ENCODE measurements at regions not wholly inside any gene's neighbourhood (a gene's known extent, or its start where the extent isn't known, plus 50 kb on each side); places are given as distances from the start of the nearest gene placed in this dataset.

DNA sequence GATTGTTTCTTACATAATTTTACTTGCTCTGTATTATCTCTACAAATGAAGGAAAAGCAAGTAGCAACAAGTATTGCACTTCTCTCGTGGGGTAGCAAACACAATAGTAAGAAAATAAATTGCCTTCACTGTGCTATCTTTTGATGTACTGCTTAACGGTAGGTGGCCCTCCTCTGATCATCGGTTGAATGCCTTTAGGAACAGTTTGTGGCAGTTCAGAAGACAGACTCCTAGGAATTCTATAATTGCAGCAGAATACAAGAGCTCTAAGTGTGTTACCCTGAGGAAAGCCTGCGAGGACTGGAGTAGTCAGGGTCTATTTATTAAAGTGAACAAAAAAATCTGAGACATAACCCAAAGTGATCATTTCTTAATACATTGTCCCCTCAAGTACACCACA is 1135.9 kb downstream of the KCNT2 start:
- Histone ChIP-seq H3K27ac (ENCODE audit: low read depth, low read length) (no peak overlapping the region), H3K4ac (ENCODE audit: low read depth, low read length) (no peak overlapping the region), H3K23ac (ENCODE audit: low read length) (no peak overlapping the region), H3K27me3 (ENCODE audit: insufficient read depth, low read length) (no peaks in the 10 kb centered on the region), H3K79me2 (ENCODE audit: control insufficient read depth, insufficient read depth, low read length, poor library complexity) (no peaks in the 10 kb centered on the region), H2BK5ac (ENCODE audit: low read depth, low read length, poor library complexity) (no peak overlapping the region), H2AFZ (ENCODE audit: insufficient read depth, low read length, poor library complexity) (no peak overlapping the region), H2AK5ac (ENCODE audit: low read length) (no peak overlapping the region), H3K9me3 (ENCODE audit: insufficient read depth, low read depth, low read length) (no peaks in the 10 kb centered on the region), H2BK12ac (ENCODE audit: low read length) (no peak overlapping the region), H4K12ac (ENCODE audit: low read depth, low read length) (no peak overlapping the region), H4K8ac (ENCODE audit: low read depth, low read length) (no peak overlapping the region), H3K4me3 (ENCODE audit: low read depth, low read length) (no peak overlapping the region), H3K4me2 (ENCODE audit: low read length) (no peak overlapping the region), H3K14ac (ENCODE audit: low read length) (no peak overlapping the region), H2BK120ac (ENCODE audit: insufficient read depth, low read length, poor library complexity) (no peak overlapping the region), H3K36me3 (ENCODE audit: control insufficient read depth in 1 of 2, insufficient read depth in 2 of 2, low read length in 2 of 2) (no peaks in the 10 kb centered on the region), H3K9ac (ENCODE audit: low read length) (no peak overlapping the region), H3K18ac (ENCODE audit: low read length) (no peak overlapping the region), H3K4me1 (ENCODE audit: control insufficient read depth in 1 of 2, insufficient read depth in 2 of 2, low read length in 2 of 2) (no peaks in the 10 kb centered on the region), H4K91ac (ENCODE audit: low read depth, low read length) (no peak overlapping the region), H3K79me1 (ENCODE audit: low read length) (no peaks in the 10 kb centered on the region)
- no CpG with 5 or more reads among the region's 4 CpGs for WGBS (ENCODE audit: extremely low coverage, insufficient coverage, insufficient read length)
- no peak for DNase-seq

DNA sequence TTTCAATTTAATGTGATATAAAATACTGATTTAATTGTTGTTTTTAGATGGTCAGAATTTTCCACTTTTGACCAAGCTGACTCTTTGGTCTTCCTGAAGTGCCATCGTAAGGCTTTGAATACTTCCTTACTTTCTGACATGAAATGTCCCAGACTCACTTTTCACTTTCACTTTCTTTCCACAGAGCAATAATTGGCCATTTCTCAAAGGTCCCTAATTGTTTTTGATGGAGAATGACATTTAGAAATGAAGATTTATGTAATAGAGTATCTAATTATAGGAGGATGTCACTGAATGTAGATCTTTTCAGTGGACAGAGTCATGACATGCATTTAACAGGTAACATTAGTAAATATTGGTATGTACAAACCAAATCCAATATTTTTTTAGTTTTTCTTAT is 1141.6 kb downstream of the KCNT2 start:
- Histone ChIP-seq H2BK12ac (ENCODE audit: low read length) (no peak overlapping the region), H3K23ac (ENCODE audit: low read length) (no peak overlapping the region), H4K91ac (ENCODE audit: low read depth, low read length) (no peak overlapping the region), H2BK120ac (ENCODE audit: insufficient read depth, low read length, poor library complexity) (no peak overlapping the region), H4K12ac (ENCODE audit: low read depth, low read length) (no peak overlapping the region), H3K4me1 (ENCODE audit: control insufficient read depth in 1 of 2, insufficient read depth in 2 of 2, low read length in 2 of 2) (no peaks in the 10 kb centered on the region), H3K27ac (ENCODE audit: low read depth, low read length) (no peak overlapping the region), H3K79me2 (ENCODE audit: control insufficient read depth, insufficient read depth, low read length, poor library complexity) (no peaks in the 10 kb centered on the region), H3K4me3 (ENCODE audit: low read depth, low read length) (no peak overlapping the region), H3K9ac (ENCODE audit: low read length) (no peak overlapping the region), H4K8ac (ENCODE audit: low read depth, low read length) (no peak overlapping the region), H2BK5ac (ENCODE audit: low read depth, low read length, poor library complexity) (no peak overlapping the region), H3K79me1 (ENCODE audit: low read length) (no peaks in the 10 kb centered on the region), H2AK5ac (ENCODE audit: low read length) (no peak overlapping the region), H2AFZ (ENCODE audit: insufficient read depth, low read length, poor library complexity) (no peak overlapping the region), H3K36me3 (ENCODE audit: control insufficient read depth in 1 of 2, insufficient read depth in 2 of 2, low read length in 2 of 2) (no peaks in the 10 kb centered on the region), H3K27me3 (ENCODE audit: insufficient read depth, low read length) (no peaks in the 10 kb centered on the region), H3K14ac (ENCODE audit: low read length) (no peak overlapping the region), H3K18ac (ENCODE audit: low read length) (no peak overlapping the region), H3K9me3 (ENCODE audit: insufficient read depth, low read depth, low read length) (no peaks in the 10 kb centered on the region), H3K4ac (ENCODE audit: low read depth, low read length) (no peak overlapping the region), H3K4me2 (ENCODE audit: low read length) (no peak overlapping the region)
- no peak for DNase-seq
- no CpG with 5 or more reads among the region's 1 CpG for WGBS (ENCODE audit: extremely low coverage, insufficient coverage, insufficient read length)

DNA sequence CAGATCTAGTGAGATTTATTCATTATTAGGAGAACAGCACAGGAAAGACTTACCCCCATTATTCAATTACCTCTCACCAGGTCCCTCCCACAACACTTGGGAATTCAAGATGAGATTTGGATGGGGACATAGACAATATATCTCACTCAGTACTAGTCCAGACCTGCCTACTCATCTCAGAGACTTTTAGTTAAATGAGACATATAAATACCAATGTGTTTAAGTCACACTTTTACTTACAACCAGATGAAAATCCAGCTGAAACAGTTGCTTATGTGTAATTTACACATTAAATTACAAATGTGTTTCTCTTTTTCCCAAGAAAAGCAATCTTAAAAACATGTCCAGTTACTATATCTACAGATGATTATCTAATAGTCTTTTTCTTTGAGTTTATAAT is 1145.6 kb downstream of the KCNT2 start:
- Histone ChIP-seq H3K79me2 (ENCODE audit: control insufficient read depth, insufficient read depth, low read length, poor library complexity) (no peaks in the 10 kb centered on the region), H4K8ac (ENCODE audit: low read depth, low read length) (no peak overlapping the region), H3K4me3 (ENCODE audit: low read depth, low read length) (no peak overlapping the region), H3K4me1 (ENCODE audit: control insufficient read depth in 1 of 2, insufficient read depth in 2 of 2, low read length in 2 of 2) (no peaks in the 10 kb centered on the region), H2BK12ac (ENCODE audit: low read length) (no peak overlapping the region), H2AK5ac (ENCODE audit: low read length) (no peak overlapping the region), H2BK5ac (ENCODE audit: low read depth, low read length, poor library complexity) (no peak overlapping the region), H4K91ac (ENCODE audit: low read depth, low read length) (no peak overlapping the region), H3K4me2 (ENCODE audit: low read length) (no peak overlapping the region), H3K36me3 (ENCODE audit: control insufficient read depth in 1 of 2, insufficient read depth in 2 of 2, low read length in 2 of 2) (no peaks in the 10 kb centered on the region), H3K79me1 (ENCODE audit: low read length) (no peaks in the 10 kb centered on the region), H3K27me3 (ENCODE audit: insufficient read depth, low read length) (no peaks in the 10 kb centered on the region), H2BK120ac (ENCODE audit: insufficient read depth, low read length, poor library complexity) (no peak overlapping the region), H3K14ac (ENCODE audit: low read length) (no peak overlapping the region), H2AFZ (ENCODE audit: insufficient read depth, low read length, poor library complexity) (no peak overlapping the region), H3K23ac (ENCODE audit: low read length) (no peak overlapping the region), H3K9ac (ENCODE audit: low read length) (no peak overlapping the region), H3K18ac (ENCODE audit: low read length) (no peak overlapping the region), H3K4ac (ENCODE audit: low read depth, low read length) (no peak overlapping the region), H3K27ac (ENCODE audit: low read depth, low read length) (no peak overlapping the region), H4K12ac (ENCODE audit: low read depth, low read length) (no peak overlapping the region), H3K9me3 (ENCODE audit: insufficient read depth, low read depth, low read length) (no peaks in the 10 kb centered on the region)
- peak in 1 of 2 donors; percentile 4 for DNase-seq

DNA sequence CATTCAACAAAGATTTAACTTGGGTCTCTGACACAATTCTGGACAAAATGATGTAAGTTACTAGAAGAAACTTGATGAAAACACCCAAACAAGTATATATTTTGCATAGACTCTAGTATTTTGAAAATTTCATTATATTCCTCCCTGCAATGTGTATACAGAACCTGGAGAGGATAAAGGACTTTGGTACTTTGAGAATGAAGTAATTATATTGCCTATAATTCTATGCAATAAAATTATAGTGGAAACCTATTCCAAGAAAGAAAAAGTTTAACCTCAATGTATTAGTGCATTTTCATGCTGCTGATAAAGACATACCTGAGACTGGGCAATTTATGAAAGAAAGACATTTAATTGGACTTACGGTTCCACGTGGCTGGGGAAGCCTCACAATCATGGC is 1146.1 kb downstream of the KCNT2 start:
- no CpG with 5 or more reads among the region's 2 CpGs for WGBS (ENCODE audit: extremely low coverage, insufficient coverage, insufficient read length)
- no peaks in the 10 kb centered on the region for H3K27me3 ChIP-seq (ENCODE audit: insufficient read depth, low read length)
- H4K12ac ChIP-seq (ENCODE audit: low read depth, low read length) = no peak overlapping the region
- H2AK5ac ChIP-seq (ENCODE audit: low read length) = no peak overlapping the region
- no peak overlapping the region for H4K8ac ChIP-seq (ENCODE audit: low read depth, low read length)
- no peaks in the 10 kb centered on the region for H3K79me2 ChIP-seq (ENCODE audit: control insufficient read depth, insufficient read depth, low read length, poor library complexity)
- no peak overlapping the region for H3K23ac ChIP-seq (ENCODE audit: low read length)
- no peak overlapping the region for H2BK12ac ChIP-seq (ENCODE audit: low read length)
- no peak overlapping the region for H2BK5ac ChIP-seq (ENCODE audit: low read depth, low read length, poor library complexity)
- H3K14ac ChIP-seq (ENCODE audit: low read length) = no peak overlapping the region
- no peaks in the 10 kb centered on the region for H3K9me3 ChIP-seq (ENCODE audit: insufficient read depth, low read depth, low read length)
- H3K4ac ChIP-seq (ENCODE audit: low read depth, low read length) = no peak overlapping the region
- no peak overlapping the region for H2AFZ ChIP-seq (ENCODE audit: insufficient read depth, low read length, poor library complexity)
- H3K18ac ChIP-seq (ENCODE audit: low read length) = no peak overlapping the region
- no peak overlapping the region for H3K9ac ChIP-seq (ENCODE audit: low read length)
- no peak overlapping the region for H3K27ac ChIP-seq (ENCODE audit: low read depth, low read length)
- no peaks in the 10 kb centered on the region for H3K79me1 ChIP-seq (ENCODE audit: low read length)
- DNase-seq = no peak
- H3K4me1 ChIP-seq (ENCODE audit: control insufficient read depth in 1 of 2, insufficient read depth in 2 of 2, low read length in 2 of 2) = no peaks in the 10 kb centered on the region
- H3K4me3 ChIP-seq (ENCODE audit: low read depth, low read length) = no peak overlapping the region
- no peak overlapping the region for H3K4me2 ChIP-seq (ENCODE audit: low read length)
- no peak overlapping the region for H2BK120ac ChIP-seq (ENCODE audit: insufficient read depth, low read length, poor library complexity)
- H4K91ac ChIP-seq (ENCODE audit: low read depth, low read length) = no peak overlapping the region
- no peaks in the 10 kb centered on the region for H3K36me3 ChIP-seq (ENCODE audit: control insufficient read depth in 1 of 2, insufficient read depth in 2 of 2, low read length in 2 of 2)

DNA sequence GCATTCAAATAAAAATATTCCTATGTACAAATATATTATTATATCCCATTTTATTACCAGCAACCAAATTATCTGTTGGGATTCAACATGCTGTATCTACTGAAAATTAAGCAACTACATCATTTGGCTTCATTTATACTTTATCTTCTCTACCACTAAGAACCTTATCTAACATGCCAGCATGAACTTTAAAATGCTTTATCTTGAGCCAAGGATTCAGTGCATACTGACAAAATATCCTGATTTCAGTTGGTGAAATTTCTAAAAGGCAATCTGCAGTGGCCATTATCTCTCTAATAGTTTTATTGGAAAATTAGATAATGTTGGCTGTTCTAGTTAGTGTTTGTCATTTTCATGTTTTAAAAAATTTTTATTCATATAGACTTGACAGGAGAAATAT is 1149.9 kb downstream of the KCNT2 start:
- Histone ChIP-seq H3K18ac (ENCODE audit: low read length) (no peak overlapping the region), H3K36me3 (ENCODE audit: control insufficient read depth in 1 of 2, insufficient read depth in 2 of 2, low read length in 2 of 2) (no peaks in the 10 kb centered on the region), H3K14ac (ENCODE audit: low read length) (no peak overlapping the region), H3K9ac (ENCODE audit: low read length) (no peak overlapping the region), H3K27ac (ENCODE audit: low read depth, low read length) (no peak overlapping the region), H2AK5ac (ENCODE audit: low read length) (no peak overlapping the region), H4K8ac (ENCODE audit: low read depth, low read length) (no peak overlapping the region), H3K9me3 (ENCODE audit: insufficient read depth, low read depth, low read length) (no peaks in the 10 kb centered on the region), H4K12ac (ENCODE audit: low read depth, low read length) (no peak overlapping the region), H3K79me2 (ENCODE audit: control insufficient read depth, insufficient read depth, low read length, poor library complexity) (no peaks in the 10 kb centered on the region), H3K4ac (ENCODE audit: low read depth, low read length) (no peak overlapping the region), H4K91ac (ENCODE audit: low read depth, low read length) (no peak overlapping the region), H2BK5ac (ENCODE audit: low read depth, low read length, poor library complexity) (no peak overlapping the region), H3K4me1 (ENCODE audit: control insufficient read depth in 1 of 2, insufficient read depth in 2 of 2, low read length in 2 of 2) (no peaks in the 10 kb centered on the region), H2AFZ (ENCODE audit: insufficient read depth, low read length, poor library complexity) (no peak overlapping the region), H2BK12ac (ENCODE audit: low read length) (no peak overlapping the region), H2BK120ac (ENCODE audit: insufficient read depth, low read length, poor library complexity) (no peak overlapping the region), H3K4me2 (ENCODE audit: low read length) (no peak overlapping the region), H3K4me3 (ENCODE audit: low read depth, low read length) (no peak overlapping the region), H3K27me3 (ENCODE audit: insufficient read depth, low read length) (no peaks in the 10 kb centered on the region), H3K23ac (ENCODE audit: low read length) (no peak overlapping the region), H3K79me1 (ENCODE audit: low read length) (no peaks in the 10 kb centered on the region)
- DNase-seq = no peak
